GM13976 (cell line): ENCODE measurements at regions not wholly inside any gene's neighbourhood (a gene's known extent, or its start where the extent isn't known, plus 50 kb on each side); places are given as distances from the start of the nearest gene placed in this dataset.
A peak's percentile ranks its signal among the peaks of the same experiment; 100 is the strongest.

Experiments
- DNase-seq: peaks from one replicate; pipeline ENCODE4 v3.0.0; 2012; ENCODE audit warnings: low spot score
- in situ Hi-C: fragments of 300-500 bp; cut with MboI; formaldehyde crosslinking; loops from one replicate; pipeline ENCODE4 v1.12.0; 2022; ENCODE audit warnings: low sequenced_read_pairs, mixed read lengths, inconsistent platforms; ENCODE audit not compliant: unreplicated experiment
- TF ChIP-seq, protein P1 (sequence below): IDR thresholded peaks from 2 replicates; pipeline ENCODE4 v1.5.1; 2012; ENCODE audit warnings: borderline replicate concordance, mild to moderate bottlenecking; ENCODE audit not compliant: insufficient read depth; ENCODE audit errors: extremely low read depth, missing control alignments, control extremely low read depth

DNA sequence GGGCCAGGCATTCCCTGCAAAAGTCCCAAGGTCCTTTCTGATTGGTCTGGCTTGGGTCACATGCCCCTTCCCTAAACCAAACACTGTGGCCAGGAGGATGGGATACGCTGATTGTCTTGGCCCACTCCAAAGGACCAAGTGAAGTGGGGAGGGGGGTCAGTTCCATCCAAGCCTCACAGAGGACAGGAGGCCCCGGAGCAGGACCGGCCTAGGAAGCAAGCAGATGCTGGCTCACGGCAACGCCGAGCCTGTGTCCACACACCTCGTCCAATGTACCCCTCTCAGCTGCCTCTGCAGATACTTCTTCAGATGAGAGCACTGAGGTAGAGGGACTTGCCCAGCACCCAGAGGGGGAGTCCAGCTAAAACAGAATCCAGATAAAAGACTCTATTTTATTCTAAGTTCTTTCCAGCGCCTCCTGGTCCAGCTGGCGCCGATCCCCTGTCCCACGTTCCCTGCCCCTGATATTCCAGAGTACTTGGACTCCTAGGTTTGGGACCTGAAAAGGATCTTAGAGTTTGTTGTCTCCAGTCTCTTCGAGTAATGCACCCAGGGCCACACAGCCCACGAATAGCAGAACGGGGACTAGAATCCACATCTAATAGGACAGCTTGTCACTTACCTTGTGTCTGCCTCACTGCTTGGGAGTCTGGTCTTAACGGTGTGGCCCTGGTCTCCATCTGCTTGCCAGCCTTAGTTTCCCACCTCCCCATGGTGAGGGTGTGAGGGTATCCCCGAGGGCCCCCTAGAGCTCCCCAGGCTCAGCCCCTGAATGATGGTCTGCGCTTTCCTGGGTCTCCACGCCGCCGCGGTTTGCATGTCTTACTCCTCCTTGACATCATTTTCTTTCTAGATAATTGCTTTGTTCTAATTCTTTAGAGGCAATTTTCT is 72.4 kb upstream of the UNC5A start:
- in situ Hi-C loops: no loop called here
- no peak for DNase-seq
- TF ChIP-seq, protein P1, sequence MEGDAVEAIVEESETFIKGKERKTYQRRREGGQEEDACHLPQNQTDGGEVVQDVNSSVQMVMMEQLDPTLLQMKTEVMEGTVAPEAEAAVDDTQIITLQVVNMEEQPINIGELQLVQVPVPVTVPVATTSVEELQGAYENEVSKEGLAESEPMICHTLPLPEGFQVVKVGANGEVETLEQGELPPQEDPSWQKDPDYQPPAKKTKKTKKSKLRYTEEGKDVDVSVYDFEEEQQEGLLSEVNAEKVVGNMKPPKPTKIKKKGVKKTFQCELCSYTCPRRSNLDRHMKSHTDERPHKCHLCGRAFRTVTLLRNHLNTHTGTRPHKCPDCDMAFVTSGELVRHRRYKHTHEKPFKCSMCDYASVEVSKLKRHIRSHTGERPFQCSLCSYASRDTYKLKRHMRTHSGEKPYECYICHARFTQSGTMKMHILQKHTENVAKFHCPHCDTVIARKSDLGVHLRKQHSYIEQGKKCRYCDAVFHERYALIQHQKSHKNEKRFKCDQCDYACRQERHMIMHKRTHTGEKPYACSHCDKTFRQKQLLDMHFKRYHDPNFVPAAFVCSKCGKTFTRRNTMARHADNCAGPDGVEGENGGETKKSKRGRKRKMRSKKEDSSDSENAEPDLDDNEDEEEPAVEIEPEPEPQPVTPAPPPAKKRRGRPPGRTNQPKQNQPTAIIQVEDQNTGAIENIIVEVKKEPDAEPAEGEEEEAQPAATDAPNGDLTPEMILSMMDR: no peak

DNA sequence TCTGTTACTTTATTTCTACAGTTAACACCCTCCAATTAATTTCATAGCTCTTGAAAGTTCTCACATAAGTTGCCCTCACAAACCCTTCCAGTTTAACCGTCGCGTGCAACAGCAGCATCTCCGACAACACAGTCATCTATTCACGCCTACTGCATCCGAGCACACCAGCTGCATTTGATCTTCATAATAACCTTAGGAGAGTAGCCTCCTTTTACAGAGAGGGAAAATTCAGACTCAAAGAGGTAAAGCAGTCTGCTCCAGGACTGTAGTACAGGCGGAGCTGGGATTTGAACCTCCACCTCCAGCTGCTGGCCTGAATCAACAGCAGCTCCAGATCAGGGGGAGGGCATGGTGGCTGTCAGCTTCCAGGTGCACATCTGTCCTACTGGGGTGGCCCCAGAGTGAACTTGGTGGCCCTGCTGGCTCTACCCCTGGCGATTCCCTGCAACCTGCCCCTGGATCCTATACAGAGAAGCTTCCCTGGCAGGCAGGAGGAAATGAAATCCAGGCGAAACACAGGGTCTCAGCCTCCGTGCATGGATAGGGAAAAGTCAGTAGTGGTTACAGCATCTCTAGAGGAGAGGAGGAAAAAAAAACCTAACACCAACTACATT is 71.6 kb upstream of the UNC5A start:
- in situ Hi-C loops: no loop called here
- no peak for DNase-seq
- TF ChIP-seq, protein P1: no peak

DNA sequence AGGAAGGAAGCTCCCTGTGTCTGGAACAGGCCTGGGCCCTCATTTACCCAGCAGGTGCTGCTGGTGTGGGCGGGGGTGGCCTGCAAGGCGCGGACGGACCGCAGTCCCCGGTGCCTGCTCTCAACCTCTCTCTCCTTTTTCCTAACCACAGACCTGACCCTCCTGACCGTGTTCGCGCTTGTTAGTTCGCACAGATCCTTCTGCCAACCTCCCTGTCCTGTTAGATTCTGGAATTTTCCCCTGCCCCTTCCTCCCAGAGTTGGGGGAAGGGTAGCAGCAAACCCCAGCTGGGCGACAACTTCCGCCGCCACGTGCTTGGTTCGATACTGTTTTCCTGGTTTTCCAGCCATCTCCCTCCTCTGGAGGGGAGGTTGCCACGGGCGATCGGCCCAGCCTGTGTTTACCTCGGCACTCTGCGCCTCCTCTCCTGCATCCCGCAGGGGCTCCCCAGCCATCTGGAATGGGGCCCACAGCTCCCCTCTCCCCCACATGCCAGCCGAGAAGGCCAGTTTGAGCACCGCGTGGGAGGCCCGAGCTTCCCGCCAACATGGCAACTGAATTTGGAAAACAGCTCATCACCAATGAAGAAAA is 70.8 kb upstream of the UNC5A start:
- no peak for DNase-seq
- TF ChIP-seq, protein P1: no peak
- in situ Hi-C loops: no loop called here

GRCh38 chr5:176740131-176740701 is 70.1 kb upstream of the UNC5A start:
- in situ Hi-C loops: no loop called here
- TF ChIP-seq, protein P1: no peak
- DNase-seq: peak; percentile 22

GRCh38 chr5:176740702-176741496 is 69.5 kb upstream of the UNC5A start:
- TF ChIP-seq, protein P1: no peak
- in situ Hi-C loops: no loop called here
- peak; percentile 9 for DNase-seq
